ENCODE measurements at regions not wholly inside any gene's neighbourhood (a gene's known extent, or its start where the extent isn't known, plus 50 kb on each side); places are given as distances from the start of the nearest gene placed in this dataset.

DNA sequence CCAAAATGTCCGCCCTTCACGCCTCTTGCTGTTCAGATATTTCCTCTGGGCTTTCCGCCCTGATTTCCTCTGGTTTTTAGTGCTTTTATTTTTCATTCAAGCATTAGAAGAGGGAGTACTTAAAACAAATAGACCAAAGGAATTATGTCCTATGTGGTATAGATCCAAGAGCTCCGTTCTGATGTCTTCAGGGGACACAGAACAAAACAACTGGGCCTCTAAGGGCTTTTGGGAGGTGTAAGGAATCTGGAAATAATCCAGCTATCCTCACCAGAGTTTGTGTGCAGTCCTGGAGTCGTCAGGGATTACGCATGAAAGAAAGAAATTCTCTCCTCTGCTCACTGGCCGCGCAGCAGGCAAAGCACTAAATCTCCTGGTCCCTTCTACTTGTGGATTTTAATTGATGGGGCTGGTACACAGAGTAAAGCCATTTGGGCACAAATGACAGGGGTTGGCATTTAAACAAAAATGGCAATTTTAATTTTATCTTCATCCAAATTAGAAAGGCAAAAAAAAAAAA is 999.2 kb downstream of the ADGRL3 start:
- DNase-seq: no peak

GRCh38 chr4:62196338-62196737 is 996.2 kb downstream of the ADGRL3 start:
- DNase-seq: no peak

DNA sequence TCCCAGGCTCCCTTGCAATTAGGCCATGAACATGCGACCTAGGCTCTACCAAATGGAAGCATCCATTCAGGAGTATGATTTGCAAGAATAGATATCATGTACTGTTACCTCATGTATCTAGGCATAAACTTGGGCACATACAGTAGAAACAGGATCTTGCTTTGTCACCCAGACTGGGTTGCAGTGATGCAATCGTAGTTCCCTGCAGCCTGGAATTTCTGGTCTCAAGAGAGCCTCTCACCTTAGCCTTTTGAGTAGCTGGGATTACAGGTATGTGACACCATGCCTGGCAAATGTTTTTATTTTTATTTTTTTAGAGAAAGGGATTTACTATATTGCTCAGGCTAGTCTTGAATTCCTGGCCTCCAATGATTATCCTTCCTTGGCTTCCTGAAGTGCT is 994.2 kb downstream of the ADGRL3 start:
- DNase-seq: no peak

GRCh38 chr4:62193761-62194160 is 993.6 kb downstream of the ADGRL3 start:
- no peak for DNase-seq

DNA sequence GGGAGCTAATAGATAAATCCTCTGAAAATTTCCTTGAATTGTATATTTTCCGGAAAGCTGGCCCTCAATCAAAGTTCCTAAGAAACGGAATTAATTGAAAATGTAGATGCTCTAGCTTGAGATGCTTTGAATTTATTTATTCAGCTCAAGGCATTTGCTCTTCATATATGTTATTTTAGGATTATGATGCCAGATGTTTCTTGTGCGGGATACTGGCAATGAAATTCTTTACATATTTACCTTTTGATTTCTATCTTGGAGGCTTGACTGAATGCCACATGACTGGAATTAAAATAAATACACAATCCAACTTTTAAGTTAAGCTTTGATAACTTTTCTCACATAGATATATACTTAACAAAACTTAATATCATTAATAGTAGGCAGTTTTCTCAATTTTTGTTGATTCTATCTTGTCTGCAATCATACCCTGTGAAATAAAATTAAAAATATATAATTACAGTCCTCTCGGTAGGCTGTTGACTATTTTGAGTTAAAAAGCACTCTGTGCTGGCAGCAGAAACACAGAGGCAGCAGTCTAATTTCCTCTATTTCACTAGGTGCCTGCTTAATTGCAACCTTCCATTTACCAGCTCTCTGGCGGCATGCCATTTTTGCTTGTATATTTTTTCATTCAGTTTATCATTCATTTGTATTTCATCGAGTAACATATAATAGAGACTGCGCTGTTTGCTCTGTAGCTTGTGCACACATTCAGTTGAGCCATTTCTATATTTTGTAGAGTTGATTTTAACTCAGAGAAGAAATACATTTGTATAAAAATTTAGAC is 991.5 kb downstream of the ADGRL3 start:
- DNase-seq: no peak

GRCh38 chr4:62170235-62170634 is 970.1 kb downstream of the ADGRL3 start:
- no peak for DNase-seq

- no peak for DNase-seq
These were observed 968.6 kb downstream of the ADGRL3 start for GRCh38 chr4:62168681-62169080.

DNA sequence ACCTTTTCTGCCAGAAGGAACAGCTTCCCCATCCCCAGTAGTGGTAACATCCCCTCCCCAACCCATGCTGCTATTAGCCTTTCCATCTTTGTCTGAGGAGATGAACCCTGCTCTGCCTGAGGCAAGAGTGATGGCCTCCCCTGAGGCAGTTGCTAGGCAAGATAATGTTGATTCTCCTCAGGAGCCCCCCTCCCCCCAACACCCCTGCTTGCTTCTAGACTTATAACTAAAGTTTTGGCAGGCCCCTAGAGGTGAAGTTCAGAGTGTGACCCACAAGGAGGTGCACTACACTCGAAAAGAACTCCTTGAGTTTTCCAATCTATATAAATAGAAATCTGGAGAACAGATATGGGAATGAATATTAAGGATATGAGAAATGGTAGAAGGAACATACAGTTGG is 962.5 kb downstream of the ADGRL3 start:
- no peak for DNase-seq

- DNase-seq: no peak
These were observed 961.3 kb downstream of the ADGRL3 start for GRCh38 chr4:62161446-62161845.

DNA sequence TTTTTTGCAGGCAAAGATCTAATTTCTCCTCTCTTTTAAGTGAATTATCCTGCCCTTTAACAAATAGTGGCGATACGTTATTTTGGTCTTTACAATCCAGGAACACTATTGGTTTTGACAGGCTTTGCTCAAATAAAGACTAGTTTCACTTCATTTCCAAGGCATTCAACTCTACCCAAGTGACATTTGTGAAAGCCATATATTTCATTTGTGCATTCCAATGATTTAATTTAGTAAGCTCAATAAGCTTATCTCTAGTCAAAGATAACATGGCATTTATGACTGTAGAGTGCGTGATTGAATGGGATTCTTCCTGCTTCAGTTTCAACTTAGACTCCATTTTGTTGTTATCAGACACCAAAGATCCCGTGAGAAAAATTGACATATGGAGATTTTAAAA is 959.8 kb downstream of the ADGRL3 start:
- DNase-seq: no peak

DNA sequence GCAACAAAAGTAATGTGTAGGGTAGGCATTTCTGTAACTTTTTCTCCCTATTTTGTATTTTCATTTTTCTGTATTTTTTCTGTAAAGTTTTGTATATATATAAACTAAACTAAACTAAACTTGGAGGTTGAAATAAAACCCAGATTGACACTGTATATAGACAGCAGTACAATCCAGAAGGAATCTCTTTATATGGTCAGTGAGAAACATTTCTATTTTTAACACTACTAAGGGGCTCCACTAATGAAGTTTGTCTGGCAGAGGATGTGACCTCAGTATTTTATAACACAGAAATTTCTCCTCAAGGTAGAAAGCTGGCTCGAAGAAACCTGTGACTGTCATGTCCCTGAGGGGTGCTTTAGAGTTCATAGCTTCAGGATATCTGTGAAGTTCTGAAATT is 959.2 kb downstream of the ADGRL3 start:
- no peak for DNase-seq

- DNase-seq: no peak
These were observed 956.1 kb downstream of the ADGRL3 start for GRCh38 chr4:62156205-62156604.

GRCh38 chr4:62145276-62145675 is 945.1 kb downstream of the ADGRL3 start:
- no peak for DNase-seq

DNA sequence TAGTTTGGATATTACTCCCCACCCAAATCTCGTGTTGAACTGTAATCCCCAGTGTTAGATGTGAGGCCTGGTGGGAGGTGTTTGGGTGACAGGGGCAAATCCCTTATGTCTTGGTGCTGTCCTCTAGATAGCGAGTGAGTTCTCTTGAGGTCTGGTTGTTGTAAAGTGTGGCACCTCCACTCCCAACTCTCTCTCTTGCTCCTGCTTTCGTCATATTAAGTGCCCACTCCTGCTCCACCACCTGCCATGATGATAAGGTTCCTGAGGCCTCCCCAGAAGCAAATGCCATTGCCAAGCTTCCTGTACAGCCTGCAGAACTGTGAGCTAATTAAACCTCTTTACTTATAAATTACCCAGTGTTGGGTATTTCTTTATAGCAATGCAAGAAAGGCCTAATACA is 944.3 kb downstream of the ADGRL3 start:
- no peak for DNase-seq

DNA sequence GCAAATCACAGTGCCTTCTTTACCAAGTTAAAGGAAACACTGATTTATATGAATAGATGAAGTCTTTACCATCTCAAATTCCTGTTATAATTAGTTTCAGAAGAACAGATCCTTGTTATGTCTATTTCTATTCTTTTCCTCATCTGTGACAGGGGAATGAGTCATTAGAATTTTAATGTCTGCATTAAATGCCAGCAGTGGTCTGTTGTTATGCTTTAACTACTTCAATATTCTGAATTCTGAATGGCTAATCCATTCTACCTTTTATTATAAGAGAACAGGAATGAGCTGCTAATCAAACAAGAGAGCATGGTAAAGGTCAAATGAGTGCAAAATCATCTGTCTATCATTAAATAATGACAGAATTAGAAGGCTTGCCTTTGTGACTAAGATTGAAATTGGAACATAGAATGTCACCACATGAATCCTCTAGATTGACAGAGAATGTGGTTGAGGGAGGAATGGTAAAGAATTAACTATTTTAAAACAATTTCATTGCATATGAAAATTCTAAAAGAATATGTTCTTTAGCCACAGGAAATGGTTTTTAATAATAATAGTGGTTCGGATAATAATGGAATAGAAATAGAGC is 935.5 kb downstream of the ADGRL3 start:
- DNase-seq: no peak

- DNase-seq: no peak
These were observed 933.9 kb downstream of the ADGRL3 start for GRCh38 chr4:62133977-62134376.

DNA sequence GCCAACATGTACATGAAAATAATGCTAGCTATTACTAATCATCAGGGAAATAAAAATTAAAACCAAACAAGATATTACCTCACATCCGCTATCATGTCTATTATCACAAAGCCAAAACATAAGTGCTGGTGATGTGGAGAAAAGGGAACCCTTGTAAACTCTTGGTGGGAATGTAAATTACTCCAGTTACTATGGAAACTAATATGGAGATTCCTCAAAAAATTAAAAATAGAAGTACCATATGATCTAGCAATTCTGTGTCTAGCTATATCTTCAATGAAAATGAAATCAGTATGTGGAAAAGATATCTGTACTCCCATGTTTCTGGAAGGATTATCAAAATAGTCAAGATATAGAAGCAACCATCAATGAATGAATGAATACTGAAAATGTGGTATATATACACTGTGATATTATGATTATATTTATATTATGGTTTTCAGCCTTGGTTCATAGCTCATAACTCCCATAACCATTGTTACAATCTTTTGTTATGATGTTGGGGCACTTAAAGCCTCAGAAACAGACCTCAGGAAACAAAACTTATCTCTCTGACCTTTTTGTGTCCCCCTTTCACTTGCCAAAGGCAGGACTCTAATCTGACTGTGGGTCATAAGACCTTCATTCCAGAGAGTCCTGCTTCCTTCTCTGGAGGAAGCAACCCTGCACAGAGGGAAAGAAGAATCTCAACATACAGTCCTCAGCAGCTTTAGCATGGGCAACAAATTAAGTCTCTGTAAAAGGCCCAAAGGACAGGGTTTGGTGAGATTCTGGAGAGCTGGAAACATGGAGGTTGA is 933.2 kb downstream of the ADGRL3 start:
- no peak for DNase-seq

DNA sequence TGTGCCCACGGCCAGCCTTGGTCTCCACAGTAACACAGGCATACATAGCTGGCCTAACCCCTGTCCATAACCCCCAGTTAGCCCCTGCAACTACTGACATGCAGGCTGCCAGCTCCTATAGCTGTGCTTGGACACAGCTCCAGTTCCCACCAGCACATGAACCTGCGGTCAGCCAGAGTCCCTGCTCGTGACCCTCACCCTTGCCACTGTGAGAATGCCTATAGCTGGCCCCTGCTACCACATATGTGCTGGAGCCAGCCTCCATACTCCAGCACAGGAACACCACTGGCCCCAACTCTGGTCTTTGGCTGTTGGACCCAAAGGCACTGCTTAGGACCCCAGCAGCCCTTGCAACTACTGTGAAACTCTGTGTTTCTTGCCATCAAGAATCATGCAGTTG is 930.9 kb downstream of the ADGRL3 start:
- DNase-seq: no peak

- no peak for DNase-seq
These were observed 930.5 kb downstream of the ADGRL3 start for GRCh38 chr4:62130637-62131036.

- no peak for DNase-seq
These were observed 930.1 kb downstream of the ADGRL3 start for GRCh38 chr4:62130230-62130629.

All from 8988T (cell line).